Tibial artery (tissue), 4 donors: ENCODE measurements at regions not wholly inside any gene's neighbourhood (a gene's known extent, or its start where the extent isn't known, plus 50 kb on each side); places are given as distances from the start of the nearest gene placed in this dataset.

Source experiments
- DNase-seq, 2 donors: peaks; one replicate each; pipeline ENCODE4 v3.0.0-alpha.2; 2019
- H3K27ac ChIP-seq, 2 donors: fragments of 200-600 bp; sonication (generic) in 1 of 2; 1 replicate in 1 of 2; 2 replicates in 1 of 2; pipeline ENCODE4 v1.5.1; 2018 to 2019; ENCODE audit warnings: mild to moderate bottlenecking in 1 of 2
- H3K27me3 ChIP-seq, 2 donors: fragments of 200-600 bp; sonication (generic) in 1 of 2; one replicate each; pipeline versions ENCODE4 v1.5.1 to v1.6.0; 2016 to 2019
- H3K36me3 ChIP-seq, 3 donors: fragments of 200-600 bp; sonication (generic) in 2 of 3; one replicate each; pipeline ENCODE4 v1.5.1; 2016 to 2019; ENCODE audit warnings: mild to moderate bottlenecking in 2 of 3
- H3K4me1 ChIP-seq, 4 donors: fragments of 200-600 bp; sonication (generic) in 2 of 4; 1 replicate in 3 of 4; 2 replicates in 1 of 4; pipeline ENCODE4 v1.5.1; 2016 to 2019
- H3K4me3 ChIP-seq, 2 donors: fragments of 200-600 bp; sonication (generic) in 1 of 2; 1 replicate in 1 of 2; 2 replicates in 1 of 2; pipeline ENCODE4 v1.5.1; 2018 to 2019; ENCODE audit warnings: mild to moderate bottlenecking in 2 of 2
- H3K9me3 ChIP-seq, 3 donors: fragments of 200-600 bp; sonication (generic) in 1 of 3; one replicate each; pipeline ENCODE4 v1.5.1; 2016 to 2019
- CTCF ChIP-seq, 2 experiments: fragments of 200-600 bp in 1 of 2; fragments of 450-650 bp in 1 of 2; IDR thresholded peaks; one replicate each; pipeline ENCODE4 v1.5.1; 2017 to 2019; ENCODE audit warnings: antibody characterized with exemption in 2 of 2, mild to moderate bottlenecking in 1 of 2, moderate library complexity in 1 of 2
- intact Hi-C: fragments of 100-400 bp; cut with DNase I; formaldehyde crosslinking; loops from one replicate; pipeline ENCODE4 v1.15.0; 2023; ENCODE audit warnings: low total_unique reads

GRCh38 chr9:6068983-6069382 is 53.6 kb upstream of the RANBP6 start:
- intact Hi-C loops: no loop called here
- Histone ChIP-seq H3K27me3 (peaks cover 0 to 4% of the 10 kb centered on the region in 2 donors), H3K4me1 (no peaks in the 10 kb centered on the region), H3K9me3 (no peaks in the 10 kb centered on the region), H3K36me3 (no peaks in the 10 kb centered on the region), H3K4me3 (no peak overlapping the region), H3K27ac (no peak overlapping the region)
- TF ChIP-seq CTCF (IDR thresholded peaks at IDR 0.05): no peak
- DNase-seq: no peak

GRCh38 chr9:6067426-6067825 is 52.0 kb upstream of the RANBP6 start:
- Histone ChIP-seq H3K27ac (no peak overlapping the region), H3K4me3 (no peak overlapping the region), H3K36me3 (no peaks in the 10 kb centered on the region), H3K27me3 (peaks cover 0 to 17% of the 10 kb centered on the region in 2 donors), H3K4me1 (no peaks in the 10 kb centered on the region), H3K9me3 (no peaks in the 10 kb centered on the region)
- TF ChIP-seq CTCF (IDR thresholded peaks at IDR 0.05): no peak
- no peak for DNase-seq
- intact Hi-C loops: no loop called here
